DND-41 (cell line): ENCODE measurements at regions not wholly inside any gene's neighbourhood (a gene's known extent, or its start where the extent isn't known, plus 50 kb on each side); places are given as distances from the start of the nearest gene placed in this dataset.

Source experiments
- EZH2 ChIP-seq: IDR thresholded peaks from 3 replicates; pipeline ENCODE4 v1.6.1; 2012; ENCODE audit warnings: borderline replicate concordance, low read depth, mild to moderate bottlenecking, moderate library complexity, low read length, inconsistent platforms; ENCODE audit not compliant: severe bottlenecking
- TF ChIP-seq, protein P1 (sequence below): IDR thresholded peaks from 2 replicates; pipeline ENCODE4 v1.5.1; 2012; ENCODE audit warnings: borderline replicate concordance, low read length, moderate library complexity, mild to moderate bottlenecking; ENCODE audit not compliant: poor library complexity, severe bottlenecking; ENCODE audit errors: extremely low read depth

- TF ChIP-seq, protein P1, sequence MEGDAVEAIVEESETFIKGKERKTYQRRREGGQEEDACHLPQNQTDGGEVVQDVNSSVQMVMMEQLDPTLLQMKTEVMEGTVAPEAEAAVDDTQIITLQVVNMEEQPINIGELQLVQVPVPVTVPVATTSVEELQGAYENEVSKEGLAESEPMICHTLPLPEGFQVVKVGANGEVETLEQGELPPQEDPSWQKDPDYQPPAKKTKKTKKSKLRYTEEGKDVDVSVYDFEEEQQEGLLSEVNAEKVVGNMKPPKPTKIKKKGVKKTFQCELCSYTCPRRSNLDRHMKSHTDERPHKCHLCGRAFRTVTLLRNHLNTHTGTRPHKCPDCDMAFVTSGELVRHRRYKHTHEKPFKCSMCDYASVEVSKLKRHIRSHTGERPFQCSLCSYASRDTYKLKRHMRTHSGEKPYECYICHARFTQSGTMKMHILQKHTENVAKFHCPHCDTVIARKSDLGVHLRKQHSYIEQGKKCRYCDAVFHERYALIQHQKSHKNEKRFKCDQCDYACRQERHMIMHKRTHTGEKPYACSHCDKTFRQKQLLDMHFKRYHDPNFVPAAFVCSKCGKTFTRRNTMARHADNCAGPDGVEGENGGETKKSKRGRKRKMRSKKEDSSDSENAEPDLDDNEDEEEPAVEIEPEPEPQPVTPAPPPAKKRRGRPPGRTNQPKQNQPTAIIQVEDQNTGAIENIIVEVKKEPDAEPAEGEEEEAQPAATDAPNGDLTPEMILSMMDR = no peak
- TF ChIP-seq EZH2 = no peak
These were observed 296.4 kb downstream of the NDUFA10 start for GRCh38 chr2:239728751-239729150.
